Omental fat pad (tissue), 3 donors: ENCODE measurements at regions not wholly inside any gene's neighbourhood (a gene's known extent, or its start where the extent isn't known, plus 50 kb on each side); places are given as distances from the start of the nearest gene placed in this dataset.
"Not testable (repeated sequence)": the region's sequence is repeated elsewhere in the genome, so short reads cannot be mapped to it uniquely, and the experiment has no call there.

Experiments
- ATAC-seq: fragments of 150-250 bp; one replicate; pipeline ENCODE4 v1.9.1; 2016; ENCODE audit warnings: mild to moderate bottlenecking, moderate library complexity; ENCODE audit not compliant: low FRiP score
- DNase-seq: peaks from one replicate; pipeline ENCODE4 v3.0.0-alpha.2; 2019; ENCODE audit warnings: low spot score
- TF ChIP-seq, protein P1 (sequence below), 3 donors: fragments of 450-650 bp; IDR thresholded peaks; one replicate each; pipeline ENCODE4 v1.5.1; 2016 to 2017; ENCODE audit warnings: antibody characterized with exemption in 3 of 3, mild to moderate bottlenecking in 3 of 3, moderate library complexity in 2 of 3

DNA sequence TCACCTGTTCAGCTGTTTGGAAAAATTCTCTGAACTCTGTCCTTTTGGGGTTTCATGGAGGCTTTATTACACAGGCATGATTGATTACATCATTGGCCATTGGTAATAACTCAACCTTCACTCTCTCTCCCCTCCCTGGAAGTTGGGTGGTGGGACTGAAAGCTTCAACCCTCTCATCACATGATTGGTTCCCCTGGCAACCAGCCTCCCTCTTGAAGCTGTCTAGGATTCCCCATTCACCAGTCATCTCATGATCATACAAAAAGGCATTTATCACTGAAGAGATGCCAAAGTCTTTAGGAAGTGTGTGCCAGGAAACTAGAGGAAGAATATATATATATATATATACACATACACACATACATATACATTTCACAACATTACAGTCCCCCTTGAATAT is 228.5 kb downstream of the ZNF326 start:
- ATAC-seq, result no peak
- TF ChIP-seq, protein P1, sequence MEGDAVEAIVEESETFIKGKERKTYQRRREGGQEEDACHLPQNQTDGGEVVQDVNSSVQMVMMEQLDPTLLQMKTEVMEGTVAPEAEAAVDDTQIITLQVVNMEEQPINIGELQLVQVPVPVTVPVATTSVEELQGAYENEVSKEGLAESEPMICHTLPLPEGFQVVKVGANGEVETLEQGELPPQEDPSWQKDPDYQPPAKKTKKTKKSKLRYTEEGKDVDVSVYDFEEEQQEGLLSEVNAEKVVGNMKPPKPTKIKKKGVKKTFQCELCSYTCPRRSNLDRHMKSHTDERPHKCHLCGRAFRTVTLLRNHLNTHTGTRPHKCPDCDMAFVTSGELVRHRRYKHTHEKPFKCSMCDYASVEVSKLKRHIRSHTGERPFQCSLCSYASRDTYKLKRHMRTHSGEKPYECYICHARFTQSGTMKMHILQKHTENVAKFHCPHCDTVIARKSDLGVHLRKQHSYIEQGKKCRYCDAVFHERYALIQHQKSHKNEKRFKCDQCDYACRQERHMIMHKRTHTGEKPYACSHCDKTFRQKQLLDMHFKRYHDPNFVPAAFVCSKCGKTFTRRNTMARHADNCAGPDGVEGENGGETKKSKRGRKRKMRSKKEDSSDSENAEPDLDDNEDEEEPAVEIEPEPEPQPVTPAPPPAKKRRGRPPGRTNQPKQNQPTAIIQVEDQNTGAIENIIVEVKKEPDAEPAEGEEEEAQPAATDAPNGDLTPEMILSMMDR (IDR thresholded peaks at IDR 0.05), result no peak
- no peak for DNase-seq

DNA sequence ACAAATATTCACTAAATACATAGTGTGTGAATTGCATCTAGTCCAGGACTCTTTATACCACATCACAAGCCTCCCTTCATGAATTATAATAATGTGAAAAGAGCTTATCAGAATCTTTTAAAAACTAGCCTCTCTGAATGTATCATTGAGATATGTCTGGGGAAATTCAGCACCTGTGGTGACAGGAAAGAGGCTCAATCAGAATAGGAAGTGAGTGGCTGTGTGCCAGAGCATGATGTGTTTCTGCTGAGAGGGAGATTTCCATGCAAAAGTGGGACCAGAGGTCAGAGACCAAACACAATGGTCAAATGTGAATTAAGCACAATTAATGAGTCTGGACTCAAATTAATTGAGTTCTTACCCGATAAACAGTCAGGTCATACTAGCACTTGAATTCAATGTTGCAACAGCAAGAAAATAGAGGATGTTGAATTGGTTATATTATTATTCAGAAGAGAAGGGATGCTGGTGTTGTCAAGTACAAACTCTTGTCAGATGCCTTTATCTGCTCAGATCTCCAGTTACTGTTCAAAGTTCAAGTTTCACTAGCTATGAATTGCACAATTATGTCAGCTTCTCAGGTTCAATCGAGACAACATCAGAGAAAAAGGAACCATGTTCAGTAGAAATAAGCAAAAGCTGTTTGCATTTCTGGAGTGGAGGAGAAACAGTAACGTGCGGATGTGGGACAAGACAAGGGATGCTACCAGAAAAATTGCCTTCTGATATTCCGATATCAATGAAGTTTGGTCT is 226.2 kb downstream of the ZNF326 start:
- DNase-seq (no peak), ATAC-seq (no peak)
- TF ChIP-seq, protein P1 (IDR thresholded peaks at IDR 0.05), result no peak

DNA sequence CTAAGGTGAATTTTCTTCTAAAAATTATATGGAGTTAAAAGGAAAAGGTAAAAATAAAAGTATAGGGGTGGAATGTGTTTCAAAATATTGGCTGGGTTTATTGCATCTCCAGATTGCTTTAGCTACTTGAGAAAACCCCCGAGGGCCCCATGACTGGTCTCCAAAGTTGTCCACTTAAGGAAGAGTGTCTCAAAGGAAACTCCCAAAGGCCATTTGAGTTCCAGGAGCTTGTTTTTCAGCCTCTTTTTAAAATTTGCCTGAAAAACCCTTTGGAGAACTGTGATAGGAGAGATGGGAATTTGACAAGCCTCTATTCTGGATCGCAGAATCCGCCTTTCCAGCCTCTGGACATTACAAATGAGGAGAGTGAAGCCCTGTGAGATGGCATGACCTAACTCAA is 225.6 kb downstream of the ZNF326 start:
- DNase-seq (no peak), ATAC-seq (no peak)
- TF ChIP-seq, protein P1 (IDR thresholded peaks at IDR 0.05), result no peak

DNA sequence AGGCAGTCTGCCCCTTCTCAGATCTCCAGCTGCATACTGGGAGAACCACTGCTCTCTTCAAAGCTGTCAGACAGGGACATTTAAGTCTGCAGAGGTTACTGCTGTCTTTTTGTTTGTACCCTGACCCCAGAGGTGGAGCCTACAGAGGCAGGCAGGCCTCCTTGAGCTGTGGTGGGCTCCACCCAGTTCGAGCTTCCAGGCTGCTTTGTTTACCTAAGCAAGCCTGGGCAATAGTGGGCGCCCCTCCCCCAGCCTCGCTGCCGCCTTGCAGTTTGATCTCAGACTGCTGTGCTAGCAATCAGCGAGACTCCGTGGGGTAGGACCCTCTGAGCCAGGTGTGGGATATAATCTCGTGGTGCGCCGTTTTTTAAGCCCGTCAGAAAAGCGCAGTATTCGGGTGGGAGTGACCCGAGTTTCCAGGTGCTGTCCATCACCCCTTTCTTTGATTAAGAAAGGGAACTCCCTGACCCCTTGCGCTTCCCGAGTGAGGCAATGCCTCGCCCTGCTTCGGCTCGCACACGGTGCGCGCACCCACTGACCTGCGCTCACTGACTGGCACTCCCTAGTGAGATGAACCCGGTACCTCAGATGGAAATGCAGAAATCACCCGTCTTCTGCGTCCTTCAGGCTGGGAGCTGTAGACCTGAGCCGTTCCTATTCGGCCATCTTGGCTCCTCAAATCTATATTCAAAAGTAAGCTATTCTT is 224.4 kb downstream of the ZNF326 start:
- ATAC-seq, DNase-seq: not testable (repeated sequence)

DNA sequence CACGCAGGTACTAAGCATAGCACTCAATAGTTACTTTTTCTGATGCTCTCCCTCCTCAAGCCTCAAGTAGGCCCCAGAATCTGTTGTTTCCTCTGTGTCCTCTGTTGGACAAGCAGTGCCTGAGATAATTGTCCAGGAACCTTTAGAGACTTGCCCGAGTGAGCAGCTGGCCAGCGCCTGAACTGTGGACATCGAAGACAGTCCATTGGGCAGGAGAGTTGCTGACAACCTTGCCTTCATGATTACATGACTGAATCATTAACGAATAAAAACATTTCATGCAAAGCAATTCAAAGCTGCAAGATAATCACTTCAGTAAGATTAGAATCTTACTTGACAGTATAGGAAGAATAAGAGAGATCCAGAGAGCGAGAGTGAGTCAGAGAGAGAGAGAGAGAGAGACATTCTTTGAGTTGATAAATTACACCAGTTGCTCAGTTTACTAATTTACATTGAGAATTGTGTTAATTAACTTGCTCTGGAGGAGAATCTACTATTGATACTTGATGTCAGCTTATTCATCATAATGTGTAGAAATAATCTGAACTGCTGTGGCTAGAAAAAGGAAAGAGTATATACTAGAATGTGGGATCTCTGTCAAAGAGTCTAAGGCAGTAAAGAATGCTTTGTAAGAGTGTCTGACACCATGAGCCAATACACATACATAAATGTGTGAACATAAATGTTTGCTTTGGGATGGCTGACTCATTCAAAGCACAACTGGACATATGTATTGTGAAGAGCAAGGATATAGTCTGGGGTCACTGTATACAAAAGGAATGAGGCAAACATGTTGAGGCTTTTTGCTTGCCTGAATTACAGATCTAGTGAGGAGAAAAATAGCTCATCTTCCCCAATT is 216.0 kb downstream of the ZNF326 start:
- ATAC-seq, result no peak
- TF ChIP-seq, protein P1 (IDR thresholded peaks at IDR 0.05), result no peak

DNA sequence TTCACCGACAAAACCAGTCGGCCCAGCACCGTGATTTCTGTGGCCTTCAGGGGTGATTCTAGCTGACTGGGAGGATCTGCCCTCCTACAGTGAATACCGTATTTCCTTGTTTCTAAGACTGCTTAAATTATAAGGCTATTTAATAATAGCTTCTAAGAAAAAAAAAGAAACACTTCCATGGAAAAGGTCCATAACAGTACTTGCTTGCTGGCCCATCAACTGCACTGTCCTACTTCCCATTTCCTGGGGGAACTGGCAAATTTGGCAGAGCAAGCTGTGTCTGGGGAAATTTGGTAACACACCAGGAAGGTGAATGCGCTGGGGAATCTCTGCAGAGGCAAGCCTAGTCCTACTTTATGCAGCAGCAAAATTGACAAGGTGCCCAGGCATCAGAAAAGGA is 214.0 kb downstream of the ZNF326 start:
- TF ChIP-seq, protein P1 (IDR thresholded peaks at IDR 0.05), result no peak
- ATAC-seq, result no peak
- DNase-seq, result no peak

More for the DNA sequence above, 216.0 kb downstream of the ZNF326 start:
- no peak for DNase-seq

DNA sequence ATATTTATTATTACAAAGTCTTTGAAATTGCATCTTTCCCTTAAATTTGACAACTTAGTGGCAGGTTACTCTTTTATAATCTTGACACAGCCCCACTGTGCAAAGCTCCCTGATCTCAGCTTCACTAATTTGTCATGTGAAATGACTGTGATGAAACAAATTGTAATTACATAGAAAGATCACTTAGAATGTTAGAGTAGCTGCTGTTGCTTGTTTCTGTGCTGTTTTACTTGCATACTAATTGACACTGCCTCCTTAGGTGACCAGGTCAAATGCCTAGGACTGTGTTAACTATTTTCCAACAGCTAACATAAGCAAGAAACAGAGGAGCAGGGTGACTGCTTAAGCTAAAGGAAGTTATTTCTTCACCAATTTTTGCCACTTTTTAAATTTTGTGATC is 211.3 kb downstream of the ZNF326 start:
- no peak for DNase-seq
- TF ChIP-seq, protein P1 (IDR thresholded peaks at IDR 0.05), result no peak
- no peak for ATAC-seq
